DOHH2 (cell line): ENCODE measurements at regions not wholly inside any gene's neighbourhood (a gene's known extent, or its start where the extent isn't known, plus 50 kb on each side); places are given as distances from the start of the nearest gene placed in this dataset.

Source experiments
- EZH2phosphoT487 ChIP-seq: fragments of 200-600 bp; sonication (generic); IDR thresholded peaks from 2 replicates; pipeline ENCODE4 v1.6.1; 2017; ENCODE audit warnings: borderline replicate concordance, mild to moderate bottlenecking, antibody characterized with exemption, low read length, moderate library complexity, mixed read lengths
- TF ChIP-seq, protein P1 (sequence below): fragments of 200-600 bp; sonication (generic); IDR thresholded peaks from one replicate; pipeline ENCODE4 v1.5.1; 2014; ENCODE audit warnings: antibody characterized with exemption, mild to moderate bottlenecking, low read depth, low read length; ENCODE audit not compliant: poor library complexity, severe bottlenecking

DNA sequence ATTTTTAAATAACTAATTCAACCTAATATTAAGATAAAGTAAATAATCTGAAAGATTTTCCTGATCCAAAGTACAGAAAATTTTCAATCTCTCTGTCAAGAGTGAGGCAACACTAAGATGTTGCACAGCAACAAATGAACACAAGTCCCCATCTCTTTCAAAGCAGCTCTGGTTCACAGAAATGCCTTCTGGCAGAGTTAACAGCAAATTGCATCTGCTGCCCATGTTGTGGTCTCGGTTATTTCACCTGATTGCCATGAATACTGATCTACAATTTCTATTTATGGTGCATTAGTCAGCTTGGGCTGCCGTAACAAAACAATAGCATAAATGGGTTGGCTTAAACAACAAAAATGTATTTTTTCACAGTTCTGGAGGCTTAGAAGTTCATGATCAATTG, 167.3 kb downstream of the BCHE start:
- TF ChIP-seq, protein P1, sequence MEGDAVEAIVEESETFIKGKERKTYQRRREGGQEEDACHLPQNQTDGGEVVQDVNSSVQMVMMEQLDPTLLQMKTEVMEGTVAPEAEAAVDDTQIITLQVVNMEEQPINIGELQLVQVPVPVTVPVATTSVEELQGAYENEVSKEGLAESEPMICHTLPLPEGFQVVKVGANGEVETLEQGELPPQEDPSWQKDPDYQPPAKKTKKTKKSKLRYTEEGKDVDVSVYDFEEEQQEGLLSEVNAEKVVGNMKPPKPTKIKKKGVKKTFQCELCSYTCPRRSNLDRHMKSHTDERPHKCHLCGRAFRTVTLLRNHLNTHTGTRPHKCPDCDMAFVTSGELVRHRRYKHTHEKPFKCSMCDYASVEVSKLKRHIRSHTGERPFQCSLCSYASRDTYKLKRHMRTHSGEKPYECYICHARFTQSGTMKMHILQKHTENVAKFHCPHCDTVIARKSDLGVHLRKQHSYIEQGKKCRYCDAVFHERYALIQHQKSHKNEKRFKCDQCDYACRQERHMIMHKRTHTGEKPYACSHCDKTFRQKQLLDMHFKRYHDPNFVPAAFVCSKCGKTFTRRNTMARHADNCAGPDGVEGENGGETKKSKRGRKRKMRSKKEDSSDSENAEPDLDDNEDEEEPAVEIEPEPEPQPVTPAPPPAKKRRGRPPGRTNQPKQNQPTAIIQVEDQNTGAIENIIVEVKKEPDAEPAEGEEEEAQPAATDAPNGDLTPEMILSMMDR: no peak
- TF ChIP-seq EZH2phosphoT487: no peak
